HG02973 (cell line): ENCODE measurements at regions not wholly inside any gene's neighbourhood (a gene's known extent, or its start where the extent isn't known, plus 50 kb on each side); places are given as distances from the start of the nearest gene placed in this dataset.

Experiments used
- ATAC-seq: cut with Tn5 transposase; IDR thresholded peaks from one replicate; pipeline ENCODE4 v1.9.1; 2021; ENCODE audit warnings: moderate library complexity; ENCODE audit not compliant: unreplicated experiment

- no peak for ATAC-seq
Measured at GRCh38 chr13:59182241-59182640, 981.5 kb downstream of the DIAPH3 start.

DNA sequence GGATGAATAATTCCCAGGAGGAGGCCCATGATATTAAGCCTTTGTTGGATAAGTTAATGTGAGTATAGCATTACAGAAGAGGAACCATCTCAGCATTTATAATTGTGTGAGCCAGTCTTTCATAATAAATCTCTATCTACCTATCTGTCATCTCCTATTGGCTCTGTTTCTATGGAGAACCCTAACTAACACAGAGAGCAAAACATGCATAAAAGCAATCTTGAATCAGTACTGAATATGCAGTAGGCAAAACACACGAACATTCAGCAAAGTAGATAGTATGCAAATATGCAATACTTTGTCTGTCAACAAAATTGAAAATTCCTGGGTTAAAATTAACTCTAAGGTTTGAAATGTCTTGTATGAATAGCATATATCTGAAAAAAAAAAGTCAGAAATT lies 966.3 kb downstream of the DIAPH3 start:
- ATAC-seq, result no peak

- no peak for ATAC-seq
Measured at GRCh38 chr13:59201841-59202240, 961.9 kb downstream of the DIAPH3 start.

GRCh38 chr13:59203855-59204254 lies 959.9 kb downstream of the DIAPH3 start:
- no peak for ATAC-seq

DNA sequence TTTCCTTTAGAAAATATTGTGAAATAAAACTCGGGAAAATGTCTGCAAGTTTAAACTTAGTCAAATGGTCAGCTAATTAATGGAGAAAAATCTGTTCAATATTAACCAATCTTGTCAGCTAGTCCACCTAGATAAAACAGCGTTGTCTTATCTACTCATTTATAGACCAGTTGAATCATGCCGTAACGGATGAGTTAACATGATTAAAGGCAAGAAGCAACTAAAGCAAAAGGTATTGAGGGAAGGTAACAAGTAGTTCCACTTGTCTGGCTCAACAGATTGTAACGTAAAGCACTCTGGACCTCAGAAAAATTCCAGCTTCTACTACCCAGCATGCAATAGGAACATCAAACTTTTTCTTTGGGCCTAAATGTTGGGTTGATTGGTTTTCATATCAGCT lies 958.2 kb downstream of the DIAPH3 start:
- ATAC-seq, result no peak

DNA sequence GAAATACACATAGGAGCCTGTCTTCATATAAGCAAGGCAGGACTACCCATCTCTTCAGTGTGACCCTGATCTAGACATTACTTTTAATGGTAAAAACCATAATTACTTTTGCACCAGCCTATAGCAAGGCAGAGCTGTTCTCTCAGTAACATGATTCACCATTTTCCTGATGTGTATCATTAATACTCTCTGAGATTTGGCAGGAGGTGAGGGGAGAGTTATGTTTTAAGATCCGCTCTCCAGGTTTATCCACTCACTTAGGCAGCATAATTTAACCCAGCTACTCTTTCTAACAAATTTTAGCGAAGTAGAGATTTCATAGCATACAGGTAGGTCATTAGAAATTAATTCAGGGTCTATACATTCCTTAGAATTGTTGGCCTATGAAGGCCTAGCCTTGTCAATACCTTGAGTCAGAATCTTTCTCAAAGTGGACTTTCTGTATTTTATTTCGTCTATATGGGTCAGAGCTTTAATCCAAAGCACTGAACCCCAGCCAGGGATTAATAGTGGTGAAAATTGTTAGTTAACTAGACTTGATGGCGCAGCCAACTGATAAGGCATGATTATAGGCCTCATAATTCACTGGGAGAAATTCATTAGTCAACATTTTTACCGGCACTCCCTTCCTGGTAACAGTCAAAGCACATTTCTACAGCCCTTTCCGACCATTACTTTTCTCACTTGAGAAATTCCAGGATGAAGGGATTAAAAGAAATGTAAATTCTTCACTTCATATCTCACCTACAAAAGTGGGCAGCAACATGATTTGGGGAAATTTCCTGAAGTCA lies 955.1 kb downstream of the DIAPH3 start:
- no peak for ATAC-seq

- no peak for ATAC-seq
Measured at GRCh38 chr13:59210543-59210942, 953.2 kb downstream of the DIAPH3 start.

- no peak for ATAC-seq
Measured at GRCh38 chr13:59211606-59212005, 952.1 kb downstream of the DIAPH3 start.

GRCh38 chr13:59229401-59229800 lies 934.3 kb downstream of the DIAPH3 start:
- no peak for ATAC-seq

- no peak for ATAC-seq
Measured at GRCh38 chr13:59229861-59230260, 933.9 kb downstream of the DIAPH3 start.

DNA sequence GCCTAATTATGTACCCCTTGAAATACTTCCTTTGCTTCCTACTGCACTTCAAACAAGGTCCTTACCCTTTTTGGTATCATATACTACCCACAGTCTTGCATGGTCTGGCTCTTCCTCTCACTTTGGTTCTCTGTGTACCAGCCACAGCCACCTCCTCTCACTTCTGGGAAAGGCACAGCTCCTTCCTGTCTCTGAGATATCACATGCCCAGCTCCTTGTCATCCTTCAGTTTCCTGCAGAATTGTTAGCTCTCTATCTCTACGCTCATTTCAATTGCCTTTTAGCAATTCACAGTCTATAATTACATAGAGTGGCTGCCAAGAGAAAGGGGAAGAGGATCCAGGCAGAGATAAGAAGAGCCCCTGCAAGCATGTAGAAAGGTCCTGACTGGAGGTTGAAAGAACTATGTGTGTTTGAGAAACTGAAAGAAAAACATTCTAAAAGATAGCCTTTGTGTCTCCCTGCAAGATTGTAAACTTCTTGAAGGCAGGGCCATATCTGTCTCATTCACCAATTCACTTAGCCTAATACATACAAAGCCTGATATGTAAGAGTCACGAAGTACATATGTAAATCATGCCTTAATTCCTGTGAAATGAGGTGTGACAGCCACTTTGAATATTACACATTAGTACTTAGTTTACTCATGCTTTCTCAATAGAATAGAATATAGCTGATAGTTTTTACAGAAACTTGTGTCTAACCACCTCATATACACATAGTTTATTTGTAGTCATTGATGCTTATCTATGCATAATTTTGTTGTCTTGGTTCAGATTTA lies 933.1 kb downstream of the DIAPH3 start:
- no peak for ATAC-seq

DNA sequence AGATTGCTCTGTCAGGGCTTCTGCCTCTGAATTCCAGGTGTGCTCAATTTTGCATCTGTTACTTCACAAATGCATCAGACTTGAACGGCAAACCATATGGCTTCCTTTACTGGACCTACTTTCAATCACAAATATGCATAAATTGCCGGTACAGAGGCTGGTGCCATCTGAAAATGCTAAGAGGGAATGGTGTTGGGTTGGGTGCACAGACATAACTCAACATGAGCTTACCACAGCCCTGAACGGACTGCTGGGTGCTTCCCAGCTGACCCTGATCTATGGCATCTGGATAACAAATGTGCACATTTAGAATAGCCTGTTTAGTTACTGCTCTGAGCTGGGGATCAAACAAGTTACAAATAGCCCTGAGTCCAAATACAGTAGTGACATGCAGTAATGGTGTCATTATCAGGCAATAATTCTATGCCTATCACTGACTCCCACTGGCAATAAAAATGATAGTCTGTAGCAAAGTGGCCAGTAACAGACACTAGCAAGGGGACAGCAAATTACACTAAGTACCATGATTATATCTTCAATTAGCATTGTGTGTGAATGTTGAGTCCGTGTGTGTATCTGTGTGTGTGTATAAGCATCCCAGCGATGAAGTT lies 927.3 kb downstream of the DIAPH3 start:
- ATAC-seq, result no peak

DNA sequence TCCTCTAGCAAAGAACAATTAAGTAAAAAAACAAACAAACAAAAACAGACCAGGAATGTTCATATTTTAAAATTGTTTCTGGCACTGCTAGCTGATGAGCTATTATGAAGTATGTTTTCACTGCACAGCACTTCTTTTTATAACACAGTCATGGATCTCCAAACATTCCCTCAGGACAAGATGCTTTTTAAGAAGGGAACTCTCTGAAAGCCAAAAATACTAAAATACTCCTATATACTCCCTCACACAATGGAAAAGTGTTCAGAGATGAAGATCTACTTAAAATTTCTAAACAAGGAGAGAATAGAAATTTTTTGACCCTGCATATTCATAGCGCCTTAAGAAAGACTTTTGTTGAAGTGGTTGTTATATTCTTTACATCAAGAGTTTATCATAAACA lies 926.8 kb downstream of the DIAPH3 start:
- ATAC-seq, result no peak

DNA sequence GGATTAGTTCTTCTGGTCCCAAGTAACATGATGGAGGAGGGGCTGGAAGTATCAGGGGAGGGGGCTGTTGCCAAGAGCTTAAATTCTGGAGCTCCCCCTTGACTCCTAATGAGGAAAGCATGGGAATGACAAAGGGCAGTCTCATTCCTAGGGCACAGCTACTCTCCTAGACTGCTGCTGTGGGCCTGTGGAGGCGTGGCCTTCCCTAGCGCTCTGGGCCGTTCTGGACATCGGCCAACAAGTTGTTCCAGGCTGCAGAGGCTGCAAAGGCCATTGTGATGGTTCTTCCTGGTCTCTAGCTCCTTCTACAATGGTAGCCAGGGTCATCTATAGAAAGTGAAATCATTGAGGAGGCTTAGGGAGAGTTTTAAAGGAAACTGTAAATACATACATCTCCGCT lies 916.6 kb downstream of the DIAPH3 start:
- no peak for ATAC-seq

DNA sequence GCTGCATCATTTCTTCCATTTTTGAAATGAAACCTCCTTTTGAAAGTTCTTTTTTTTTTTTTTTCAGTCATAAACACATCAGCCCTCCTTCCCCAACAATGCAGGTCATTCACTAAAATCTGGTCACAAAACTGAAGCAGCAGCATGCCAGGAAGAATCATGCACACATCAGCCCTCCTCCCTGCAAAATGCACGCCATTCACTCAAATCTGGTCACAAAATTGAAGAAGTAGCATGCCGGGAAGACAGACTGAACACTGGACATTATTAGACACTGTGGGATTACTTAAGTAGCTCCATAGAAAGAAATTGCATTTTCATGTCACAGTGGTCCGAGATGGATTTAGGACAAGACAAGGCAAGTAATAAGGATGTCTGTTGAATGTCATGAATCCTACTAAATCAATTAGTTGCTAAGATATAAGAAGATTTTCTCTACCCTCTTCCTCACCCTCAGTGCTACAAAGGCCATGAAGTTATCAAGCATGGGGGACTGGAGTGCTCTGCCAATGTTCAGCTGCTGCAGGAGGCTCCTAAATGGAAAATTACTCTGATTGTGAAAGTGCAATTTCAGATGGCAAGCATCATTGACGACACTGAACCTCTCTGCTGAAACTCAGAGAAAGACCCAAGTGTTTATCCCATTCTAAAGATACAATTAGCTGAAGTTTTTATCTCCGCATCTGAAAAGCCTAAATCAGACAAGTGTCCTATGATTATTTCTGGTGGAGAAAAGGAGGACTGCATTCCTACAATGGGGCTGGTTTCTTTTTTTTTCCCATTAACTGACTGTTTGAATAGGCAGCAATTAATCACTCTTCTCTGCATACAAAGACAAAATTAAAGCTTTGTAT lies 913.2 kb downstream of the DIAPH3 start:
- no peak for ATAC-seq

GRCh38 chr13:59259165-59260000 lies 904.3 kb downstream of the DIAPH3 start:
- ATAC-seq, result no peak

DNA sequence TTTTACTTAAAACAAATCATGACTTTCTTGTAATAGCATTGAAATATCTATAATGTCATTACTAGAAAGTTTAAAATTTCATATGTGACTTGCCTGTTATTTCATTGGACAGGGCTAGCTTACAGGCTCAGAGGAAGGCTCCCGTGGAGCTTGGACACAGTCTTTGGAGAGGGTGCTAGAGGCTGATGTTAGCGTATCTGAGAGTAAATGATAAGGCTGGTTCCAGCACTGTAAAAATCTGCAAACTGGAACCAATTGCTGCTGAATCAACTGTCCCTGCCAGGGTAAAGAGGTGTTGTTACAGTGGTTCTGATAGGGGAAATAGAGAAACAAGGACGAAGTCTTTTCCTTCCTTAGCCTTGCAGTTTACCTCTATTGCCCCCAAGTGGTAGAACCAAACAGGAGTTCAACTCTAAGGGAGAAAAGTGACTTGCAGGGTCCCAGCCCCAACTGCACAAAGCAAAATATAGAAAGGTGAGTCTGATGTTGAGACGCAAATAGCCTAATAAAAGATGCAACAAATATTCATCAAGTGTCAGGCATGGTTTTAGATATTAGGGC lies 901.7 kb downstream of the DIAPH3 start:
- ATAC-seq, result no peak

- no peak for ATAC-seq
Measured at GRCh38 chr13:59263531-59263930, 900.2 kb downstream of the DIAPH3 start.

DNA sequence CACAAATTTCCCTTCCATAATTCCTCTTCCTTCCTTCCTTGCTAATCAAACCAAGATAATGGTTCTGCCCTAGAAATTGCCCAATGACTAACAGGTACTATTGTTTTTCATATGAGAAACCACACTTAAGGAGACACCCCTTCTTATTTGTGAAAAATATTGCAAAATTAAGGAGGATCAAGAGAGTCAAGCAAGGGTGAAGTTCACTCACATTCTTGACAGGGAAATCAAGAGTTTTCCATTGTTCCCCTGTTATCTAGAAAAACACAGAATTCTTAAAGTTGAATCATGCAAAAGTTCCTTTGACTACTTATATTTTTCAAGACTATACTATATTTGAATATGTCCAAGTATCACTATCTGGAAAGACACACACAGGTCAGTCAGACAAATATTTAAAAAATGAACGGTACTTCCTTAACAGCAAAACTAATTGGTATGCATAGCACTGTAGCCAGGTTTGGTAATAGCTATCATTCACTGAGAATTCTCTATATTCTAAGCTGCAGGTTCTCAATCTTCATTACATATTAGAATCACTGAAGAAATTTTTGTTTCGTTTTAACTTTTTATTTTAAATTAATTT lies 897.2 kb downstream of the DIAPH3 start:
- ATAC-seq, result no peak
